ENCODE measurements at regions not wholly inside any gene's neighbourhood (a gene's known extent, or its start where the extent isn't known, plus 50 kb on each side); places are given as distances from the start of the nearest gene placed in this dataset.

- DNase-seq: no peak
- CTCF ChIA-PET: no interaction called here
Measured at GRCh38 chr14:41154143-41154807, 452.4 kb upstream of the LRFN5 start.

GRCh38 chr14:41146391-41146790 lies 460.3 kb upstream of the LRFN5 start:
- intact Hi-C loops (cut with DNase I, micrococcal nuclease): no loop called here
- ChIA-PET POLR2A (no interaction called here), CTCF (no interaction called here)

More at GRCh38 chr14:41154143-41154807, 452.4 kb upstream of the LRFN5 start:
- H3K27ac Mint-ChIP-seq: no peak overlapping the region
- no peaks in the 10 kb centered on the region for H3K4me1 Mint-ChIP-seq
- POLR2A ChIA-PET: no interaction called here
- ATAC-seq: no peak
- H3K4me3 Mint-ChIP-seq: no peak overlapping the region
- no peaks in the 10 kb centered on the region for H3K27me3 Mint-ChIP-seq
- intact Hi-C loops (cut with DNase I, micrococcal nuclease): no loop called here
- no peaks in the 10 kb centered on the region for H3K36me3 Mint-ChIP-seq (ENCODE audit: low read depth)
- peaks cover 6% of the 10 kb centered on the region for H3K9me3 Mint-ChIP-seq (ENCODE audit: low read depth)

GRCh38 chr14:41144370-41144769 lies 462.3 kb upstream of the LRFN5 start:
- H3K27ac Mint-ChIP-seq: no peak overlapping the region
- CTCF ChIA-PET: no interaction called here
- ATAC-seq: no peak

More at GRCh38 chr14:41146391-41146790, 460.3 kb upstream of the LRFN5 start:
- Mint-ChIP-seq H3K27ac (no peak overlapping the region), H3K4me3 (no peak overlapping the region), H3K9me3 (ENCODE audit: low read depth) (peaks cover 3% of the 10 kb centered on the region), H3K27me3 (no peaks in the 10 kb centered on the region), H3K4me1 (no peaks in the 10 kb centered on the region), H3K36me3 (ENCODE audit: low read depth) (no peaks in the 10 kb centered on the region)
- ATAC-seq: no peak
- no peak for DNase-seq

GRCh38 chr14:41137741-41138140 lies 468.9 kb upstream of the LRFN5 start:
- intact Hi-C loops (cut with DNase I, micrococcal nuclease): no loop called here
- no peak for ATAC-seq
- POLR2A ChIA-PET: no interaction called here
- Mint-ChIP-seq H3K9me3 (ENCODE audit: low read depth) (peaks cover 8% of the 10 kb centered on the region), H3K4me1 (no peaks in the 10 kb centered on the region), H3K36me3 (ENCODE audit: low read depth) (no peaks in the 10 kb centered on the region), H3K27me3 (no peaks in the 10 kb centered on the region), H3K4me3 (no peak overlapping the region), H3K27ac (no peak overlapping the region)
- no peak for DNase-seq
- CTCF ChIA-PET: no interaction called here

More at GRCh38 chr14:41144370-41144769, 462.3 kb upstream of the LRFN5 start:
- POLR2A ChIA-PET: no interaction called here
- Mint-ChIP-seq H3K4me3 (no peak overlapping the region), H3K36me3 (ENCODE audit: low read depth) (no peaks in the 10 kb centered on the region), H3K9me3 (ENCODE audit: low read depth) (peaks cover 3% of the 10 kb centered on the region), H3K27me3 (no peaks in the 10 kb centered on the region), H3K4me1 (no peaks in the 10 kb centered on the region)
- intact Hi-C loops (cut with DNase I, micrococcal nuclease): no loop called here
- DNase-seq: no peak

GRCh38 chr14:41130274-41130673 lies 476.4 kb upstream of the LRFN5 start:
- ChIA-PET POLR2A (no interaction called here), CTCF (no interaction called here)
- H3K27ac Mint-ChIP-seq: no peak overlapping the region
- DNase-seq: no peak
- ATAC-seq: no peak
- H3K4me1 Mint-ChIP-seq: no peaks in the 10 kb centered on the region
- no peaks in the 10 kb centered on the region for H3K27me3 Mint-ChIP-seq
- peaks cover 5% of the 10 kb centered on the region for H3K9me3 Mint-ChIP-seq (ENCODE audit: low read depth)
- intact Hi-C loops (cut with DNase I, micrococcal nuclease): no loop called here
- H3K36me3 Mint-ChIP-seq (ENCODE audit: low read depth): no peaks in the 10 kb centered on the region
- H3K4me3 Mint-ChIP-seq: no peak overlapping the region

- Mint-ChIP-seq H3K36me3 (ENCODE audit: low read depth) (no peaks in the 10 kb centered on the region), H3K27ac (no peak overlapping the region), H3K4me1 (no peaks in the 10 kb centered on the region), H3K4me3 (no peak overlapping the region), H3K27me3 (no peaks in the 10 kb centered on the region), H3K9me3 (ENCODE audit: low read depth) (peaks cover 2% of the 10 kb centered on the region)
- POLR2A ChIA-PET: no interaction called here
- ATAC-seq: no peak
- intact Hi-C loops (cut with DNase I, micrococcal nuclease): no loop called here
- CTCF ChIA-PET: no interaction called here
- no peak for DNase-seq
Measured at GRCh38 chr14:41120402-41120801, 486.3 kb upstream of the LRFN5 start.

GRCh38 chr14:41096131-41096530 lies 510.5 kb upstream of the LRFN5 start:
- CTCF ChIA-PET: no interaction called here

GRCh38 chr14:41087056-41087455 lies 519.6 kb upstream of the LRFN5 start:
- DNase-seq: no peak
- H3K4me3 Mint-ChIP-seq: no peak overlapping the region
- no peaks in the 10 kb centered on the region for H3K4me1 Mint-ChIP-seq
- no peak for ATAC-seq
- no peak overlapping the region for H3K27ac Mint-ChIP-seq
- H3K27me3 Mint-ChIP-seq: no peaks in the 10 kb centered on the region
- peaks cover 12% of the 10 kb centered on the region for H3K9me3 Mint-ChIP-seq (ENCODE audit: low read depth)
- H3K36me3 Mint-ChIP-seq (ENCODE audit: low read depth): no peaks in the 10 kb centered on the region
- ChIA-PET POLR2A (no interaction called here), CTCF (no interaction called here)
- intact Hi-C loops (cut with DNase I, micrococcal nuclease): no loop called here

More at GRCh38 chr14:41096131-41096530, 510.5 kb upstream of the LRFN5 start:
- H3K36me3 Mint-ChIP-seq (ENCODE audit: low read depth): no peaks in the 10 kb centered on the region
- no peaks in the 10 kb centered on the region for H3K4me1 Mint-ChIP-seq
- H3K27ac Mint-ChIP-seq: no peak overlapping the region
- no peaks in the 10 kb centered on the region for H3K27me3 Mint-ChIP-seq
- intact Hi-C loops (cut with DNase I, micrococcal nuclease): no loop called here
- POLR2A ChIA-PET: no interaction called here
- peaks cover 9% of the 10 kb centered on the region for H3K9me3 Mint-ChIP-seq (ENCODE audit: low read depth)
- no peak overlapping the region for H3K4me3 Mint-ChIP-seq
- ATAC-seq: no peak
- no peak for DNase-seq

- no peaks in the 10 kb centered on the region for H3K9me3 Mint-ChIP-seq (ENCODE audit: low read depth)
Measured at GRCh38 chr14:41073544-41073943, 533.1 kb upstream of the LRFN5 start.

GRCh38 chr14:41072776-41073175 lies 533.9 kb upstream of the LRFN5 start:
- Mint-ChIP-seq H3K9me3 (ENCODE audit: low read depth) (no peaks in the 10 kb centered on the region), H3K4me1 (no peaks in the 10 kb centered on the region), H3K27me3 (no peaks in the 10 kb centered on the region), H3K36me3 (ENCODE audit: low read depth) (no peaks in the 10 kb centered on the region), H3K27ac (no peak overlapping the region), H3K4me3 (no peak overlapping the region)
- ATAC-seq: no peak
- intact Hi-C loops (cut with DNase I, micrococcal nuclease): no loop called here
- CTCF ChIA-PET: no interaction called here
- POLR2A ChIA-PET: no interaction called here
- DNase-seq: no peak

More at GRCh38 chr14:41073544-41073943, 533.1 kb upstream of the LRFN5 start:
- ChIA-PET POLR2A (no interaction called here), CTCF (no interaction called here)
- H3K4me1 Mint-ChIP-seq: no peaks in the 10 kb centered on the region
- intact Hi-C loops (cut with DNase I, micrococcal nuclease): no loop called here
- no peak for ATAC-seq
- H3K27ac Mint-ChIP-seq: no peak overlapping the region
- H3K27me3 Mint-ChIP-seq: no peaks in the 10 kb centered on the region
- H3K36me3 Mint-ChIP-seq (ENCODE audit: low read depth): no peaks in the 10 kb centered on the region
- DNase-seq: no peak
- no peak overlapping the region for H3K4me3 Mint-ChIP-seq

GRCh38 chr14:41071351-41071750 lies 535.3 kb upstream of the LRFN5 start:
- H3K36me3 Mint-ChIP-seq (ENCODE audit: low read depth): no peaks in the 10 kb centered on the region
- no peak for DNase-seq
- ChIA-PET POLR2A (no interaction called here), CTCF (no interaction called here)
- H3K27me3 Mint-ChIP-seq: no peaks in the 10 kb centered on the region
- intact Hi-C loops (cut with DNase I, micrococcal nuclease): no loop called here
- no peak overlapping the region for H3K4me3 Mint-ChIP-seq
- H3K9me3 Mint-ChIP-seq (ENCODE audit: low read depth): no peaks in the 10 kb centered on the region
- no peak overlapping the region for H3K27ac Mint-ChIP-seq
- H3K4me1 Mint-ChIP-seq: no peaks in the 10 kb centered on the region
- ATAC-seq: no peak

GRCh38 chr14:41062826-41063225 lies 543.9 kb upstream of the LRFN5 start:
- no peak overlapping the region for H3K27ac Mint-ChIP-seq
- intact Hi-C loops (cut with DNase I, micrococcal nuclease): no loop called here

GRCh38 chr14:41055589-41055988 lies 551.1 kb upstream of the LRFN5 start:
- Mint-ChIP-seq H3K9me3 (ENCODE audit: low read depth) (no peaks in the 10 kb centered on the region), H3K27me3 (no peaks in the 10 kb centered on the region), H3K27ac (no peak overlapping the region), H3K4me3 (no peak overlapping the region), H3K4me1 (no peaks in the 10 kb centered on the region), H3K36me3 (ENCODE audit: low read depth) (no peaks in the 10 kb centered on the region)
- ChIA-PET CTCF (no interaction called here), POLR2A (no interaction called here)
- ATAC-seq (no peak), DNase-seq (no peak)
- intact Hi-C loops (cut with DNase I, micrococcal nuclease): no loop called here

More at GRCh38 chr14:41062826-41063225, 543.9 kb upstream of the LRFN5 start:
- no peaks in the 10 kb centered on the region for H3K4me1 Mint-ChIP-seq
- no peaks in the 10 kb centered on the region for H3K9me3 Mint-ChIP-seq (ENCODE audit: low read depth)
- no peaks in the 10 kb centered on the region for H3K27me3 Mint-ChIP-seq
- DNase-seq: no peak
- no peak overlapping the region for H3K4me3 Mint-ChIP-seq
- POLR2A ChIA-PET: no interaction called here
- no peak for ATAC-seq
- CTCF ChIA-PET: no interaction called here
- H3K36me3 Mint-ChIP-seq (ENCODE audit: low read depth): no peaks in the 10 kb centered on the region
